ENCODE measurements at regions not wholly inside any gene's neighbourhood (a gene's known extent, or its start where the extent isn't known, plus 50 kb on each side); places are given as distances from the start of the nearest gene placed in this dataset.
"Not testable (repeated sequence)": the region's sequence is repeated elsewhere in the genome, so short reads cannot be mapped to it uniquely, and the experiment has no call there.

DNA sequence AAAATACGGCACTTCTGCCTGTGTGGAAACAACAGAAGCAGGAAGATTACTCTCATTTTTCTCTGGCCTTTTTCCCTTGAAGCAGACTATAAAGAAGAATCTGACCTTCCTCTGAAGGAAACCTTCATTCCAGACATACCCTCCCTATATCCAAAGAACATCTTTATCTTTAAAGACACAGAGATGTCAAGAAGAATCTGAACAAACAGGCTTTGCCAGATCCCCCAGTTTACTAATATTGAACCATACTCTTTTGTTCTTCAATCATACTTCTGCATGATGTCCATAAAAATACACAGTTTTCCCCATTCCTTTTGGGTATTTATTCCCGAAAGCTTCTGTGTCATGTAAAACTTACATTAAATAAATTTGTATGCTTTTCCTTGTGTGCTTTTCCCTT is 225.8 kb downstream of the MAT2B start:
- no peaks in the 10 kb centered on the region for H3K4me1 ChIP-seq (ENCODE audit: control insufficient read depth in 2 of 2, insufficient read depth in 2 of 2, low read length in 2 of 2)
- H3K27me3 ChIP-seq (ENCODE audit: control insufficient read depth in 2 of 2, insufficient read depth in 2 of 2, low read length in 2 of 2), result no peaks in the 10 kb centered on the region

DNA sequence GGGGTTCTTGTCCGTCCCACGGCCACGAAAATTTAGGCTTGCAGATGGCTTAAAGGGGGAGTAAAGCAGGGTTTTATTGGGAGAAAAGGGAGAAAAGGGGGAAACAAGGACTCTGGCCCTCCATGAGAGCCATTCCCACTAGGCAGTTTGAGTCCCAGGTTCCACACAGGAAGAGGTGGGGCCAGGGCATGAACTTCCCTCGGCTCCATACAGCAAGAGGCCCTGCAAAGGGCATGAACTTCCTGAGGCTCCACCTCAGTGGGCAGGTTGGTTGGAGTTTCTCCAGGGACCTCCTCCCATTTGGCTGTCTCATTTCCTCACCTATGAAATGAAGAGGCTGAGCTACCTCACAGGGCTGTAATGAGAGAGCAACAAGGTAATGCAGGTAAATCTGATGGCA is 229.7 kb downstream of the MAT2B start:
- Histone ChIP-seq H3K36me3 (ENCODE audit: control insufficient read depth in 2 of 2, insufficient read depth in 2 of 2, low read length in 2 of 2) (no peaks in the 10 kb centered on the region), H3K27ac (ENCODE audit: low read depth in 2 of 2, low read length in 2 of 2) (no peak overlapping the region), H3K4me3 (ENCODE audit: low read length in 2 of 2) (no peak overlapping the region), H3K27me3 (ENCODE audit: control insufficient read depth in 2 of 2, insufficient read depth in 2 of 2, low read length in 2 of 2) (no peaks in the 10 kb centered on the region), H3K9me3 (ENCODE audit: control insufficient read depth in 2 of 2, low read length in 2 of 2) (no peaks in the 10 kb centered on the region), H3K4me1 (ENCODE audit: control insufficient read depth in 2 of 2, insufficient read depth in 2 of 2, low read length in 2 of 2) (no peaks in the 10 kb centered on the region), H3K9ac (ENCODE audit: low read depth in 1 of 2, low read length in 2 of 2) (no peak overlapping the region)

More for the DNA sequence above, 225.8 kb downstream of the MAT2B start:
- H3K36me3 ChIP-seq (ENCODE audit: control insufficient read depth in 2 of 2, insufficient read depth in 2 of 2, low read length in 2 of 2), result no peaks in the 10 kb centered on the region
- no peak overlapping the region for H3K4me3 ChIP-seq (ENCODE audit: low read length in 2 of 2)
- no peak overlapping the region for H3K9ac ChIP-seq (ENCODE audit: low read depth in 1 of 2, low read length in 2 of 2)
- no peaks in the 10 kb centered on the region for H3K9me3 ChIP-seq (ENCODE audit: control insufficient read depth in 2 of 2, low read length in 2 of 2)
- no peak overlapping the region for H3K27ac ChIP-seq (ENCODE audit: low read depth in 2 of 2, low read length in 2 of 2)

DNA sequence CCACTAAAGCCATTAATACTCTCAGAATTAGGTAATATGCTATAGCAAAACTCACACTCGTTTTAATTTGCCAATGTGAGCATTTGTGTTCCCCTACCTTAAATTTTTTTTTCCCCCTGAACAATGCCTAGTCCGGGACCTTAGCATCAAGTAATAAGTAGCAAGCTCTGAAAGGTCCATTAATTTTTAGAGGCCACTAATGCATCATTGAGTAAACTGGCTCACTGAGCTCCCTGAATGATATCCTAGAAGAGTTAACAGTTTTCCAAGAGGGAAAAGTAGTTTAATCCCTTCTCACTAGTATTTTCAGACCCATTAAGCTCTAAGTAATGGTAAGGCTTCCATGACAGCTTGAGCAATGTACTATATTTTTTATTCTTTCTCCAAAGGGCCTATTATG is 242.2 kb downstream of the MAT2B start:
- no peaks in the 10 kb centered on the region for H3K27me3 ChIP-seq (ENCODE audit: control insufficient read depth in 2 of 2, insufficient read depth in 2 of 2, low read length in 2 of 2)
- H3K36me3 ChIP-seq (ENCODE audit: control insufficient read depth in 2 of 2, insufficient read depth in 2 of 2, low read length in 2 of 2), result no peaks in the 10 kb centered on the region
- H3K4me1 ChIP-seq (ENCODE audit: control insufficient read depth in 2 of 2, insufficient read depth in 2 of 2, low read length in 2 of 2), result no peaks in the 10 kb centered on the region
- no peak overlapping the region for H3K27ac ChIP-seq (ENCODE audit: low read depth in 2 of 2, low read length in 2 of 2)
- no peaks in the 10 kb centered on the region for H3K9me3 ChIP-seq (ENCODE audit: control insufficient read depth in 2 of 2, low read length in 2 of 2)
- no peak overlapping the region for H3K4me3 ChIP-seq (ENCODE audit: low read length in 2 of 2)
- H3K9ac ChIP-seq (ENCODE audit: low read depth in 1 of 2, low read length in 2 of 2), result no peak overlapping the region

DNA sequence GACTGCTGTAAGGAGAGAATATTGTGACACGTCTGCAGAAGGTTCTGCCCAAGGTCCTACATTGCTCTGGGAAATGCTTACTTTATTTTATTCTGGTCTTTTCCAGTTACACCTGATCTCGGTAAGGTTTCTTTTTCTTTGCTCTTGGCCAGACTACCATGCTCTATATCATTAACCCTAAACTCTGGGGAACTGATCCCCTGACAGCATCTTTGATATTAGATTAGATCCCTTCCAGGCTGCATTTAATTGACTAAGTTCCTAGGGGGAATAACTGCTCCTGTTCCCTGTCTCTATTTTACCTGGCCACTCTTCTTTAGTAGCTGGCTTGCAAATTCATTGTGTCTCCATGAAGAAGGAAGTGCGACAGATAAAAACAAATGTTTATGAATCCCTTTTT is 243.5 kb downstream of the MAT2B start:
- no peaks in the 10 kb centered on the region for H3K9me3 ChIP-seq (ENCODE audit: control insufficient read depth in 2 of 2, low read length in 2 of 2)
- no peak overlapping the region for H3K9ac ChIP-seq (ENCODE audit: low read depth in 1 of 2, low read length in 2 of 2)
- H3K27ac ChIP-seq (ENCODE audit: low read depth in 2 of 2, low read length in 2 of 2), result no peak overlapping the region
- no peaks in the 10 kb centered on the region for H3K27me3 ChIP-seq (ENCODE audit: control insufficient read depth in 2 of 2, insufficient read depth in 2 of 2, low read length in 2 of 2)
- no peaks in the 10 kb centered on the region for H3K4me1 ChIP-seq (ENCODE audit: control insufficient read depth in 2 of 2, insufficient read depth in 2 of 2, low read length in 2 of 2)
- H3K4me3 ChIP-seq (ENCODE audit: low read length in 2 of 2), result no peak overlapping the region
- no peaks in the 10 kb centered on the region for H3K36me3 ChIP-seq (ENCODE audit: control insufficient read depth in 2 of 2, insufficient read depth in 2 of 2, low read length in 2 of 2)

DNA sequence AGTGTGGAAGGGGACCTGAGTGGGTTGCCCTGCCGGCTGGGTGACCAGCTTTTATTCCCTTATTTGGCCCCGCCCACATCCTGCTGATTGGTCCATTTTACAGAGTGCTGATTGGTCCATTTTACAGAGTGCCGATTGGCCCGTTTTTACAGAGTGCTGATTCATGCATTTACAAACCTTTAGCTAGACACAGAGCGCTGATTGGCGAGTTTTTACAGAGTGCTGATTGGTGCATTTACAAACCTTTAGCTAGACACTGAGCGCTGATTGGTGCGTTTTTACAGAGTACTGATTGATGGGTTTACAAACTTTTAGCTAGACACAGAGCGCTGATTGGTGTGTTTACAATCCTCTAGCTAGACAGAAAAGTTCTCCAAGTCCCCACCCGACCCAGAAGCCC is 245.0 kb downstream of the MAT2B start:
- H3K9ac ChIP-seq (ENCODE audit: low read depth in 1 of 2, low read length in 2 of 2); H3K27ac ChIP-seq (ENCODE audit: low read depth in 2 of 2, low read length in 2 of 2): not testable (repeated sequence)

DNA sequence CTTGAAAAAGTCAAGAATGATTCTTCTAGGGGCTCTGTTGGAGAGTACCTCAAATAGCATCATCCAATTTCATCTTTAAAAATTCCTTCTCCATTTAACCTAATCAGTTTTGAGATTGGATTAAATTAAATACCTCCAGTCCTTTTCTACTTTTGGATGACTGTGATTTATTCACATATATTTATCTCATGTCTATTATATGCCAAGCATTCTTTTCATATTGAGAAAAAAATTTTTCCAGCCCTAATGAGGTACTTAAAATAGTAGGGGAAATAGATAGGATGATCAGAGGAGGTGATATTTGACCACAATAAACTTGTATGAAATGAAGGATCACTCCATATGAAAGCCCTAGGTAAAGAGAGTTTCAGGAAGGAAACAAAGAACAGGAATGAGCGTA is 250.1 kb downstream of the MAT2B start:
- Histone ChIP-seq H3K4me3 (ENCODE audit: low read length in 2 of 2) (no peak overlapping the region), H3K4me1 (ENCODE audit: control insufficient read depth in 2 of 2, insufficient read depth in 2 of 2, low read length in 2 of 2) (no peaks in the 10 kb centered on the region), H3K27me3 (ENCODE audit: control insufficient read depth in 2 of 2, insufficient read depth in 2 of 2, low read length in 2 of 2) (no peaks in the 10 kb centered on the region), H3K9ac (ENCODE audit: low read depth in 1 of 2, low read length in 2 of 2) (no peak overlapping the region), H3K9me3 (ENCODE audit: control insufficient read depth in 2 of 2, low read length in 2 of 2) (no peaks in the 10 kb centered on the region), H3K36me3 (ENCODE audit: control insufficient read depth in 2 of 2, insufficient read depth in 2 of 2, low read length in 2 of 2) (no peaks in the 10 kb centered on the region), H3K27ac (ENCODE audit: low read depth in 2 of 2, low read length in 2 of 2) (no peak overlapping the region)

More for the DNA sequence above, 245.0 kb downstream of the MAT2B start:
- H3K36me3 ChIP-seq (ENCODE audit: control insufficient read depth in 2 of 2, insufficient read depth in 2 of 2, low read length in 2 of 2); H3K9me3 ChIP-seq (ENCODE audit: control insufficient read depth in 2 of 2, low read length in 2 of 2); H3K27me3 ChIP-seq (ENCODE audit: control insufficient read depth in 2 of 2, insufficient read depth in 2 of 2, low read length in 2 of 2); H3K4me1 ChIP-seq (ENCODE audit: control insufficient read depth in 2 of 2, insufficient read depth in 2 of 2, low read length in 2 of 2); H3K4me3 ChIP-seq (ENCODE audit: low read length in 2 of 2): not testable (repeated sequence)

DNA sequence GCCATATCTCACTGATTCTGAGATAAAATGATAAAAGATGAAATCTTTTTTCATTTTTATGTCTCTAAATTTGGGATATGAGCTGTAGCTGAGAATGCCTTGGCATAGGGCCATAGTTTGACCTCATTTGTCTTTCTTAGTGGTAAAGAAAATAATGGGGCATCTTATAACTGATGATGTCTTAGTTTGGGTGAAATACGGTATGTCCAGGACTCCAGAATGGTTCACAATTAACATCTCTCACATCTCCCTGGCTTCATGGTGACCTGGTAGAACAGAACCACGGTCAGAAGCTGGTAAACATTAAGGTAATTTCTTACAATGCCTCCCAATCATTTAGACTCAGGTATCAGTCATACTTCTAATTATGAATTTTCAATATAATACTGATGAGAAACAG is 250.8 kb downstream of the MAT2B start:
- H3K9ac ChIP-seq (ENCODE audit: low read depth in 1 of 2, low read length in 2 of 2), result no peak overlapping the region
- no peaks in the 10 kb centered on the region for H3K9me3 ChIP-seq (ENCODE audit: control insufficient read depth in 2 of 2, low read length in 2 of 2)
- no peaks in the 10 kb centered on the region for H3K4me1 ChIP-seq (ENCODE audit: control insufficient read depth in 2 of 2, insufficient read depth in 2 of 2, low read length in 2 of 2)
- H3K27ac ChIP-seq (ENCODE audit: low read depth in 2 of 2, low read length in 2 of 2), result no peak overlapping the region
- no peaks in the 10 kb centered on the region for H3K36me3 ChIP-seq (ENCODE audit: control insufficient read depth in 2 of 2, insufficient read depth in 2 of 2, low read length in 2 of 2)
- no peak overlapping the region for H3K4me3 ChIP-seq (ENCODE audit: low read length in 2 of 2)
- H3K27me3 ChIP-seq (ENCODE audit: control insufficient read depth in 2 of 2, insufficient read depth in 2 of 2, low read length in 2 of 2), result no peaks in the 10 kb centered on the region

DNA sequence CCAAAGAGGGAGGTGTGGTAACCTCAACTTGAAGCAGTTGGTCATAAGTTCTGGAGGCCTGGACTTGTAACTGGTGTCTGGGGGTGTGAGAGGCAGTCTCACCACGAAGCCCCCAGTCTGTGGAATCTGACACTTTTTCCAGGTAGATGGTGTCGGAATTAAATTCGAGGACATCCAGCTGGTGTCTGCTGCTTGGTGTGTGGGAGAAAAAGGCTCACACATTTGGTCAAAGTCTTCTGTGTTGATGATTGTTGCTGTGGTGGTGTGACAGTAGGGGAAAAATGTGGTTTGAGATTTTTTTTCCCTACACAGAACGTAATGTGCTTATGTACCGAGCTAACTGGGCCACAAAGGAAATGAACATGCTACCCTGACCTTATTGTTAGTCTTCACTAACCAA is 251.9 kb downstream of the MAT2B start:
- no peaks in the 10 kb centered on the region for H3K36me3 ChIP-seq (ENCODE audit: control insufficient read depth in 2 of 2, insufficient read depth in 2 of 2, low read length in 2 of 2)
- H3K9ac ChIP-seq (ENCODE audit: low read depth in 1 of 2, low read length in 2 of 2), result no peak overlapping the region
- H3K9me3 ChIP-seq (ENCODE audit: control insufficient read depth in 2 of 2, low read length in 2 of 2), result no peaks in the 10 kb centered on the region
- H3K27me3 ChIP-seq (ENCODE audit: control insufficient read depth in 2 of 2, insufficient read depth in 2 of 2, low read length in 2 of 2), result no peaks in the 10 kb centered on the region
- no peak overlapping the region for H3K4me3 ChIP-seq (ENCODE audit: low read length in 2 of 2)
- no peaks in the 10 kb centered on the region for H3K4me1 ChIP-seq (ENCODE audit: control insufficient read depth in 2 of 2, insufficient read depth in 2 of 2, low read length in 2 of 2)
- no peak overlapping the region for H3K27ac ChIP-seq (ENCODE audit: low read depth in 2 of 2, low read length in 2 of 2)

DNA sequence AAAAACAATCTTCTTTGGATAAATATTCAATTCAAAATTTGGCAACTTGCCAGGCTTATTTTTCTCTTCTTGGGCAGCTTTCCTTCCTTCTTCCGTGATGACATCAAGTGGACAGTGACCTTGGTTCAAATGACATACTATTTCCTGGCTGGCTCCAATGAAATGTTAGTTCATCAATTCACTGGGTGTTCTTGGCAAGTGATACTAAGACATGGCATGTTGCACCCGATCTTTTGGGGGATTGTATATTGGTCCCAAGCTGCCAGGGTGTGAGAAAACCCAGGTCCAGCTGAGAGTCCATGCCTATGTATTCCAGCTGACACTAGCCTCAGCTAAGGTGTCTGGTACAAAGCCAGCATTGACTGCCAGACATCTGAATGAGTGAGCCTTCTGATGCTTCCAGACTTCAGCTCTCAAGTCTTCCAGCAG is 252.9 kb downstream of the MAT2B start:
- H3K27me3 ChIP-seq (ENCODE audit: control insufficient read depth in 2 of 2, insufficient read depth in 2 of 2, low read length in 2 of 2), result no peaks in the 10 kb centered on the region
- no peak overlapping the region for H3K27ac ChIP-seq (ENCODE audit: low read depth in 2 of 2, low read length in 2 of 2)
- no peaks in the 10 kb centered on the region for H3K9me3 ChIP-seq (ENCODE audit: control insufficient read depth in 2 of 2, low read length in 2 of 2)
- H3K4me3 ChIP-seq (ENCODE audit: low read length in 2 of 2), result no peak overlapping the region
- no peak overlapping the region for H3K9ac ChIP-seq (ENCODE audit: low read depth in 1 of 2, low read length in 2 of 2)
- H3K36me3 ChIP-seq (ENCODE audit: control insufficient read depth in 2 of 2, insufficient read depth in 2 of 2, low read length in 2 of 2), result no peaks in the 10 kb centered on the region
- H3K4me1 ChIP-seq (ENCODE audit: control insufficient read depth in 2 of 2, insufficient read depth in 2 of 2, low read length in 2 of 2), result no peaks in the 10 kb centered on the region

DNA sequence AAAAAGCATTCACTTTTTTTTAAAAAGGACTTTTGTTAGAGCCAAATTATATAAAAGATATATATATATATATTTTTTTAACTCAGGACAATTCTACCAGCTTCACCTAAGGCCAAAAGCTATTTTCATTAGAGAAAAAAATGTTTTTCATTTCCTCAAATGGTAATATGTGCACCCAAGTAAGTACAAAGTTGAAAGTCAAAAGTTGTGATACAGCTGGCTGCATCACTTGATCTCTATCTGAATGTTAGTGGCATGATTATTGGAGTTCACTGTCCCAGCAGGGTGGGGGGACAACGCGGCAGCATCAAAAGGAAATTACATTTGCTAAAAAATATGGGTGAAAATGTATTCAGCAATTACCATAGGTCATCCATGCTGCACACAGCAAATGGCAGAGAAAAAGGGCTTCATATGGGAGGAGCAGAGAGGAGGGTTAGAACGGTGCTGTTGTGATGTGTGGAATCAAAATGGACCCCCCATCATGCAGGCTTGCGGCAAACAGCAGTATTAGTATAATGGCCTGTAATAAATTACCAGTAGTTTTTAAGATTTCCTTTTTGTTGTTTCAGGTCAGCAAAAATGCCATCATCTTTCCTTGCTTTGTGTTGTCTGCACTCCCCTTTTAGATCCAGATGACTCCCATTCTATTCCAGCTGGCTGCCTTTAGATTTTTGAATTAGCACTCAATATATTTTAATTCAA is 253.7 kb downstream of the MAT2B start:
- no peak overlapping the region for H3K27ac ChIP-seq (ENCODE audit: low read depth in 2 of 2, low read length in 2 of 2)
- H3K4me3 ChIP-seq (ENCODE audit: low read length in 2 of 2), result no peak overlapping the region
- H3K36me3 ChIP-seq (ENCODE audit: control insufficient read depth in 2 of 2, insufficient read depth in 2 of 2, low read length in 2 of 2), result no peaks in the 10 kb centered on the region
- H3K4me1 ChIP-seq (ENCODE audit: control insufficient read depth in 2 of 2, insufficient read depth in 2 of 2, low read length in 2 of 2), result no peaks in the 10 kb centered on the region
- no peak overlapping the region for H3K9ac ChIP-seq (ENCODE audit: low read depth in 1 of 2, low read length in 2 of 2)
- no peaks in the 10 kb centered on the region for H3K27me3 ChIP-seq (ENCODE audit: control insufficient read depth in 2 of 2, insufficient read depth in 2 of 2, low read length in 2 of 2)
- no peaks in the 10 kb centered on the region for H3K9me3 ChIP-seq (ENCODE audit: control insufficient read depth in 2 of 2, low read length in 2 of 2)

DNA sequence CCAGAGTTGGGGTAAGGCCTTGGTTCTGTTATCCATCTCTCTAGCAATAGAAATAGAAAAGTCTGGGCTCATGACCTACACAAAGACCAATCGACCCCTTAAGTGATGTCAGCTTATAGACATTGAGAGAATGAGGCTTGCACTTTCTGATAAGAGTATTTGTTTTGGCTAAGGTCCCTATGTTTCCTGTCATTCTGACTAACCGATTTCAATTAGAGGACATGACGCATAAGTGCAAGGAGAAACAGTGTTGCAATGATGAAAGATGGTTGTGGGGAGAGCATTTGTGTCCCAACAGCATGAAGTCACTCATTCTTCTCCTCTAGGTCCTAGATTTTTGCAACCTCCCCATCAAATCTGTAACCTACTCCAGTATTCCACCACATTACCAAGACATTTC is 255.1 kb downstream of the MAT2B start:
- H3K27ac ChIP-seq (ENCODE audit: low read depth in 2 of 2, low read length in 2 of 2), result no peak overlapping the region

More for the DNA sequence above, 255.1 kb downstream of the MAT2B start:
- H3K9me3 ChIP-seq (ENCODE audit: control insufficient read depth in 2 of 2, low read length in 2 of 2), result no peaks in the 10 kb centered on the region
- H3K36me3 ChIP-seq (ENCODE audit: control insufficient read depth in 2 of 2, insufficient read depth in 2 of 2, low read length in 2 of 2), result no peaks in the 10 kb centered on the region
- H3K4me3 ChIP-seq (ENCODE audit: low read length in 2 of 2), result no peak overlapping the region
- H3K27me3 ChIP-seq (ENCODE audit: control insufficient read depth in 2 of 2, insufficient read depth in 2 of 2, low read length in 2 of 2), result no peaks in the 10 kb centered on the region
- no peaks in the 10 kb centered on the region for H3K4me1 ChIP-seq (ENCODE audit: control insufficient read depth in 2 of 2, insufficient read depth in 2 of 2, low read length in 2 of 2)
- no peak overlapping the region for H3K9ac ChIP-seq (ENCODE audit: low read depth in 1 of 2, low read length in 2 of 2)

Measured in mucosa of rectum (tissue), 2 donors.